ENCODE measurements at regions not wholly inside any gene's neighbourhood (a gene's known extent, or its start where the extent isn't known, plus 50 kb on each side); places are given as distances from the start of the nearest gene placed in this dataset.

DNA sequence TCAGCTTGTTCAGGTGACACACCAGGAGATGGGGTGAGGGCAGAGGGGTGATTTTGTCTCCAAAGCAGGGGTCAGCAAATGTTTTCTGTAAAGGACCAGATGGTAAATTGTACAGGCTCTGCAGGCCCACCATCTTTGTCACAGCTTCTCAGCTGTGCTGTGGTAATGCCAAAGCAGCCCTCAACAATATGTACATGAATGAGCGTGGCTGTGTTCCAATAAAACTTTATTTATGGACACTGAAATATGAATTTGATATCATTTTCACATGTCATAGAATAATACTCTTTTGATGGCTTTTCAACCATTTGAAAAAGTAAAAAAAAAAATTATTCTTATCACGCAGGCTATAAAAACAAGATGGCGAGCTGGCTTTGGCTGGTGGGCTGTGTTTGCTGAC is 206.4 kb upstream of the RPL38 start:
- TF ChIP-seq, protein P1, sequence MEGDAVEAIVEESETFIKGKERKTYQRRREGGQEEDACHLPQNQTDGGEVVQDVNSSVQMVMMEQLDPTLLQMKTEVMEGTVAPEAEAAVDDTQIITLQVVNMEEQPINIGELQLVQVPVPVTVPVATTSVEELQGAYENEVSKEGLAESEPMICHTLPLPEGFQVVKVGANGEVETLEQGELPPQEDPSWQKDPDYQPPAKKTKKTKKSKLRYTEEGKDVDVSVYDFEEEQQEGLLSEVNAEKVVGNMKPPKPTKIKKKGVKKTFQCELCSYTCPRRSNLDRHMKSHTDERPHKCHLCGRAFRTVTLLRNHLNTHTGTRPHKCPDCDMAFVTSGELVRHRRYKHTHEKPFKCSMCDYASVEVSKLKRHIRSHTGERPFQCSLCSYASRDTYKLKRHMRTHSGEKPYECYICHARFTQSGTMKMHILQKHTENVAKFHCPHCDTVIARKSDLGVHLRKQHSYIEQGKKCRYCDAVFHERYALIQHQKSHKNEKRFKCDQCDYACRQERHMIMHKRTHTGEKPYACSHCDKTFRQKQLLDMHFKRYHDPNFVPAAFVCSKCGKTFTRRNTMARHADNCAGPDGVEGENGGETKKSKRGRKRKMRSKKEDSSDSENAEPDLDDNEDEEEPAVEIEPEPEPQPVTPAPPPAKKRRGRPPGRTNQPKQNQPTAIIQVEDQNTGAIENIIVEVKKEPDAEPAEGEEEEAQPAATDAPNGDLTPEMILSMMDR (IDR thresholded peaks at IDR 0.05), result no peak
- no peak for TF ChIP-seq EZH2 (IDR thresholded peaks at IDR 0.05; ENCODE audit: borderline replicate concordance, insufficient read depth, low read depth, low read length, poor library complexity, severe bottlenecking)

All from B cell (primary cell).